Fibroblast of the aortic adventitia (primary cell): ENCODE measurements at regions not wholly inside any gene's neighbourhood (a gene's known extent, or its start where the extent isn't known, plus 50 kb on each side); places are given as distances from the start of the nearest gene placed in this dataset.

Source experiments
- DNase-seq: peaks from one replicate; pipeline ENCODE4 v3.0.0-alpha.2; 2010; ENCODE audit warnings: low read depth
- H3K4me3 ChIP-seq: 2 replicates; pipeline ENCODE4 v1.5.1; 2011; ENCODE audit warnings: low read depth, mild to moderate bottlenecking, control low read depth, low read length, moderate library complexity
- CTCF ChIP-seq: IDR thresholded peaks from 2 replicates; pipeline ENCODE4 v1.5.1; 2011; ENCODE audit warnings: mild to moderate bottlenecking, low read length, control low read depth, inconsistent platforms; ENCODE audit not compliant: insufficient read depth

GRCh38 chr15:97521381-97522285 is 438.9 kb upstream of the ARRDC4 start:
- peak overlapping the region; percentile 32 for H3K4me3 ChIP-seq
- TF ChIP-seq CTCF: no peak
- DNase-seq: no peak

GRCh38 chr15:97522347-97522746 is 438.2 kb upstream of the ARRDC4 start:
- peak; percentile 5 for DNase-seq
- H3K4me3 ChIP-seq: peak overlapping the region; percentile 32
- no peak for TF ChIP-seq CTCF

DNA sequence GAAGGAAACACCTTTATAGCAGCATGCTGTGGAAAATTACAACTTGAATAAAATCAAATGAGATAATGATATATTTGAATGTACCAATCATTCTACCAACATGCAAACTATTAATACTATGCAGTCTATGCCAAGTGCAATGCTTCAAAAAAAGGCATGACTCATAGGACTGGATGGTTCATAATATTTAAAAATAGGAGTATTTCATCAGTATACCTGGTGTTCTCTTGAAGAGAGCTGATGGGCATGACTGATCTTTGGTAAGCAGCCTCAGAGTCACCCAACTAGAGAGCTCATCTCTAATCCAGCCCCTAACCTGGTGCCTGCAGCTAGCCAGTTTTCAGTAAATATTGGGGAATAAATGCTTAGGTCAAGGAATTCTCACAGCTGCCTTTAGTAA is 434.7 kb upstream of the ARRDC4 start:
- no peak for DNase-seq
- no peak for TF ChIP-seq CTCF

DNA sequence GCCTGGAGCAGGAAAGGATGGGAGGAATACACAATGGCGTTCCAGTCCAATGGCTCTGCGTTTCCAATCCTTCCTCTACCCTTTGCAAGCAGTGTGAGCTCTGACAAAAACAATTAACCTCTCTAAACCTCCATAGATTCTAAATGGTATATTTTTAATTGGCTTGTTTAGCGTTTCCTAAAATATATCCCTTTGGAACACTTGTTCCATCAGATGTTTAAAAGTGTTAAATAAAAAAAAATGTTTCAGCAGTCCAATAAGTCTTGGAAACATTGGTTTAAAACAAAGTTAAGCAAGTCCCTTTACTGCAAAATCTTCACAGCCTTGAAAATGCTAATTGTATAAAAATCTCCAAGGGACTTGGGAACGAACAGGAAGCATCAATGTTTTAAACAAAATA is 432.3 kb upstream of the ARRDC4 start:
- H3K4me3 ChIP-seq: no peak overlapping the region
- TF ChIP-seq CTCF: no peak
- DNase-seq: no peak

More for the DNA sequence above, 434.7 kb upstream of the ARRDC4 start:
- H3K4me3 ChIP-seq: no peak overlapping the region

- TF ChIP-seq CTCF: no peak
- H3K4me3 ChIP-seq: no peak overlapping the region
- no peak for DNase-seq
These were observed 414.7 kb upstream of the ARRDC4 start for GRCh38 chr15:97545799-97546198.

GRCh38 chr15:97547381-97547780 is 413.1 kb upstream of the ARRDC4 start:
- TF ChIP-seq CTCF: no peak
- H3K4me3 ChIP-seq: no peak overlapping the region

More at GRCh38 chr15:97547381-97547780, 413.1 kb upstream of the ARRDC4 start:
- no peak for DNase-seq
